H9 (cell line): ENCODE measurements at regions not wholly inside any gene's neighbourhood (a gene's known extent, or its start where the extent isn't known, plus 50 kb on each side); places are given as distances from the start of the nearest gene placed in this dataset.

ENCODE experiments used
- DNase-seq: peaks from one replicate; pipeline ENCODE4 v3.0.0-alpha.2; 2017
- H2AFZ ChIP-seq: one replicate; pipeline ENCODE4 v1.6.1; 2013; ENCODE audit warnings: mild to moderate bottlenecking, low read length, control low read depth, moderate library complexity
- H2AK5ac ChIP-seq: 2 replicates; pipeline ENCODE4 v1.6.1; 2013; ENCODE audit warnings: low read length, control low read depth, mixed read lengths; ENCODE audit not compliant: insufficient read length
- H2BK120ac ChIP-seq: one replicate; pipeline ENCODE4 v1.6.1; 2013; ENCODE audit warnings: low read depth, mild to moderate bottlenecking, low read length, control low read depth, inconsistent platforms; ENCODE audit not compliant: poor library complexity, severe bottlenecking
- H2BK12ac ChIP-seq: 2 replicates; pipeline ENCODE4 v1.6.1; 2013; ENCODE audit warnings: low read length, control low read depth, mixed read lengths, low read depth; ENCODE audit not compliant: insufficient read length
- H2BK15ac ChIP-seq: 2 replicates; pipeline ENCODE4 v1.6.1; 2013; ENCODE audit warnings: low read depth, low read length, control low read depth
- H2BK20ac ChIP-seq: one replicate; pipeline ENCODE4 v1.6.1; 2013; ENCODE audit warnings: low read depth, mild to moderate bottlenecking, low read length, control low read depth, inconsistent platforms; ENCODE audit not compliant: poor library complexity, severe bottlenecking
- H2BK5ac ChIP-seq: 2 replicates; pipeline ENCODE4 v1.6.1; 2013; ENCODE audit warnings: low read length, control low read depth, mixed read lengths; ENCODE audit not compliant: insufficient read length
- H3K14ac ChIP-seq: 2 replicates; pipeline ENCODE4 v1.6.1; 2013; ENCODE audit warnings: low read length, control low read depth; ENCODE audit not compliant: insufficient read depth
- H3K18ac ChIP-seq: 2 replicates; pipeline ENCODE4 v1.6.1; 2013; ENCODE audit warnings: low read depth, mild to moderate bottlenecking, mixed read lengths, low read length, control low read depth; ENCODE audit not compliant: insufficient read length
- H3K23ac ChIP-seq: 2 replicates; pipeline ENCODE4 v1.6.1; 2013; ENCODE audit warnings: low read length, control low read depth, mixed read lengths, low read depth; ENCODE audit not compliant: insufficient read length
- H3K23me2 ChIP-seq: 2 replicates; pipeline ENCODE4 v1.6.1; 2013; ENCODE audit warnings: low read depth, mild to moderate bottlenecking, mixed read lengths, low read length, control low read depth; ENCODE audit not compliant: insufficient read length, poor library complexity, severe bottlenecking
- H3K27ac ChIP-seq: 2 replicates; pipeline ENCODE4 v1.5.1; 2013; ENCODE audit warnings: low read length, control low read depth, mixed read lengths, low read depth; ENCODE audit not compliant: insufficient read length
- H3K27me3 ChIP-seq: 2 replicates; pipeline ENCODE4 v1.6.1; 2013; ENCODE audit warnings: low read length, control low read depth, inconsistent platforms; ENCODE audit not compliant: insufficient read depth
- H3K4ac ChIP-seq: 2 replicates; pipeline ENCODE4 v1.6.1; 2013; ENCODE audit warnings: low read depth, mild to moderate bottlenecking, control low read depth, inconsistent platforms, low read length, moderate library complexity
- H3K4me1 ChIP-seq: 2 replicates; pipeline ENCODE4 v1.6.1; 2013; ENCODE audit warnings: low read length, control low read depth, inconsistent platforms; ENCODE audit not compliant: insufficient read depth
- H3K4me2 ChIP-seq: 2 replicates; pipeline ENCODE4 v1.6.1; 2013; ENCODE audit warnings: low read length, control low read depth, mixed read lengths; ENCODE audit not compliant: insufficient read length, insufficient read depth
- H3K56ac ChIP-seq: 2 replicates; pipeline ENCODE4 v1.6.1; 2013; ENCODE audit warnings: low read depth, mild to moderate bottlenecking, mixed read lengths, low read length, control low read depth; ENCODE audit not compliant: insufficient read length
- H3K79me1 ChIP-seq: 2 replicates; pipeline ENCODE4 v1.6.1; 2013; ENCODE audit warnings: low read depth, mild to moderate bottlenecking, moderate library complexity, low read length, control low read depth, inconsistent platforms; ENCODE audit not compliant: insufficient read depth, poor library complexity, severe bottlenecking
- H3K79me2 ChIP-seq: 2 replicates; pipeline ENCODE4 v1.6.1; 2013; ENCODE audit warnings: low read length, control low read depth, inconsistent platforms; ENCODE audit not compliant: insufficient read depth
- H3K9ac ChIP-seq: 2 replicates; pipeline ENCODE4 v1.6.1; 2013; ENCODE audit warnings: low read length, control low read depth, mixed read lengths; ENCODE audit not compliant: insufficient read length; ENCODE audit errors: extremely low read depth
- H3K9me3 ChIP-seq: one replicate; pipeline ENCODE4 v1.6.1; 2013; ENCODE audit warnings: low read depth, low read length, inconsistent platforms; ENCODE audit not compliant: control insufficient read depth
- H3T11ph ChIP-seq: one replicate; pipeline ENCODE4 v1.6.1; 2013; ENCODE audit warnings: mild to moderate bottlenecking, low read length, control low read depth, inconsistent platforms
- H4K20me1 ChIP-seq: one replicate; pipeline ENCODE4 v1.6.1; 2013; ENCODE audit not compliant: control insufficient read depth, insufficient read length, insufficient read depth
- H4K5ac ChIP-seq: 2 replicates; pipeline ENCODE4 v1.6.1; 2013; ENCODE audit warnings: low read depth, mild to moderate bottlenecking, mixed read lengths, low read length, control low read depth; ENCODE audit not compliant: insufficient read length
- H4K8ac ChIP-seq: replicated peaks from 2 replicates; pipeline ENCODE4 v1.6.1; 2013; ENCODE audit warnings: low read length, control low read depth, mixed read lengths, low read depth; ENCODE audit not compliant: insufficient read length
- H4K91ac ChIP-seq: 2 replicates; pipeline ENCODE4 v1.6.1; 2013; ENCODE audit warnings: low read depth, mild to moderate bottlenecking, moderate library complexity, mixed read lengths, low read length, control low read depth; ENCODE audit not compliant: insufficient read length
- H3K27ac Mint-ChIP-seq, 3 experiments: 2 replicates in 2 of 3; 3 replicates in 1 of 3; pipeline ENCODE4 v1.8.0; 2020 to 2021; ENCODE audit warnings: mixed read lengths in 3 of 3, mild to moderate bottlenecking in 1 of 3, moderate library complexity in 1 of 3
- H3K27me3 Mint-ChIP-seq: 2 replicates; pipeline ENCODE4 v1.8.0; 2021; ENCODE audit warnings: low read depth, mild to moderate bottlenecking, moderate library complexity, mixed read lengths
- H3K36me3 Mint-ChIP-seq, 3 experiments: 2 replicates in 2 of 3; 3 replicates in 1 of 3; pipeline ENCODE4 v1.8.0; 2020 to 2021; ENCODE audit warnings: low read depth in 3 of 3, mixed read lengths in 3 of 3; ENCODE audit not compliant: insufficient read depth in 1 of 3
- H3K4me1 Mint-ChIP-seq, 2 experiments: 2 replicates each; pipeline ENCODE4 v1.8.0; 2020; ENCODE audit warnings: mixed read lengths in 2 of 2
- H3K4me3 Mint-ChIP-seq, 2 experiments: 2 replicates in 1 of 2; 3 replicates in 1 of 2; pipeline ENCODE4 v1.8.0; 2020 to 2021; ENCODE audit warnings: mild to moderate bottlenecking in 2 of 2, mixed read lengths in 2 of 2, moderate library complexity in 1 of 2
- H3K9me3 Mint-ChIP-seq, 2 experiments: 2 replicates in 1 of 2; 3 replicates in 1 of 2; pipeline ENCODE4 v1.8.0; 2020; ENCODE audit warnings: mild to moderate bottlenecking in 2 of 2, mixed read lengths in 2 of 2, moderate library complexity in 1 of 2
- whole genome bisulfite sequencing: extraction: QIAGEN DNeasy Blood & Tissue Kit; methylation state at CpG from one replicate; pipeline ENCODE4 v1.1.7; 2013; ENCODE audit warnings: missing lambda C conversion rate, low lambda C conversion rate, mixed read lengths; ENCODE audit not compliant: insufficient read length; ENCODE audit errors: extremely low coverage; 5-methylcytosine and 5-hydroxymethylcytosine counted together
- TF ChIP-seq, protein P1 (sequence below): fragments of 200-600 bp; sonication (generic); conservative IDR thresholded peaks from 3 replicates; pipeline ENCODE4 v1.8.0; 2021; ENCODE audit warnings: antibody characterized with exemption, mild to moderate bottlenecking

DNA sequence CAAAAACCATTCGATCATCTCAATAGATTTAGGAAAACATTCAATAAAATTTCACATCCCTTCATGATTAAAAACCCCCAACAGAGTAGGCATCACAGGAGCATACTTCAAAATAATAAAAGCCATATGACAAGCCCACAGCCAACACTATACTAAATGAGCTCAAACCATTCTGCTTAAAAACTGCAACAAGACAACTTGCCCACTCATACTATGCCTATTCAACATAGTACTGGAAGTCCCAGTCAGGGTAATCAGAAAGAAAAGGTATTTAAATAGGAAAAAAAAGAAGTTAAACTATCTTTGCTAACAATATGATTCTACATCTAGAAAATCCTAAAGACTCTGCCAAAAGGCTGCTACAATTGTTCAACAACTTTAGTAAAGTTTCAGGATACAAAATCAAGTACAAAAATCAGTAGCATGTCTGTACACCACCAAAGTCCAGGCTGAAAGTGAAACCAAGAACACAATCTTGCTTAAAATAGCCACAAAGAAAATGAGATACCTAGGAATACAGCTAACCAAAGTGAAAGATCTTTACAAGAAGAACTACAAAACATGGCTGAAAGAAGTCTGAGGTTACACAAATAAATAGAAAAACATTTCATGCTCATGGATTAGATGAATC is 882.6 kb downstream of the GRM8 start:
- Histone ChIP-seq H3K56ac (no peak overlapping the region), H2AK5ac (no peak overlapping the region), H2BK15ac (no peak overlapping the region), H3K79me1 (no peaks in the 10 kb centered on the region), H2AFZ (no peak overlapping the region), H4K20me1 (no peaks in the 10 kb centered on the region), H3K4me2 (no peak overlapping the region), H3K23me2 (no peaks in the 10 kb centered on the region), H3K27ac (no peak overlapping the region), H3K4ac (no peak overlapping the region), H3K18ac (no peak overlapping the region), H2BK20ac (no peak overlapping the region), H3K9ac (no peak overlapping the region), H4K5ac (no peak overlapping the region), H3K4me1 (no peaks in the 10 kb centered on the region), H3K23ac (no peak overlapping the region), H3K14ac (no peak overlapping the region), H2BK12ac (no peak overlapping the region), H2BK5ac (no peak overlapping the region), H3T11ph (no peak overlapping the region), H4K8ac (no peak overlapping the region), H3K9me3 (no peaks in the 10 kb centered on the region), H3K27me3 (no peaks in the 10 kb centered on the region), H3K79me2 (no peaks in the 10 kb centered on the region), H4K91ac (no peak overlapping the region), H2BK120ac (no peak overlapping the region)
- Mint-ChIP-seq H3K27me3 (no peaks in the 10 kb centered on the region), H3K36me3 (peaks cover 0 to 5% (median 0%) of the 10 kb centered on the region in 3 experiments; a peak in 2 of 7 replicates), H3K4me3 (no peak overlapping the region), H3K27ac (no peak overlapping the region; a peak in 1 of 7 replicates), H3K4me1 (no peaks in the 10 kb centered on the region), H3K9me3 (peaks cover 0 to 4% of the 10 kb centered on the region in 2 experiments; a peak in 1 of 5 replicates)
- TF ChIP-seq, protein P1, sequence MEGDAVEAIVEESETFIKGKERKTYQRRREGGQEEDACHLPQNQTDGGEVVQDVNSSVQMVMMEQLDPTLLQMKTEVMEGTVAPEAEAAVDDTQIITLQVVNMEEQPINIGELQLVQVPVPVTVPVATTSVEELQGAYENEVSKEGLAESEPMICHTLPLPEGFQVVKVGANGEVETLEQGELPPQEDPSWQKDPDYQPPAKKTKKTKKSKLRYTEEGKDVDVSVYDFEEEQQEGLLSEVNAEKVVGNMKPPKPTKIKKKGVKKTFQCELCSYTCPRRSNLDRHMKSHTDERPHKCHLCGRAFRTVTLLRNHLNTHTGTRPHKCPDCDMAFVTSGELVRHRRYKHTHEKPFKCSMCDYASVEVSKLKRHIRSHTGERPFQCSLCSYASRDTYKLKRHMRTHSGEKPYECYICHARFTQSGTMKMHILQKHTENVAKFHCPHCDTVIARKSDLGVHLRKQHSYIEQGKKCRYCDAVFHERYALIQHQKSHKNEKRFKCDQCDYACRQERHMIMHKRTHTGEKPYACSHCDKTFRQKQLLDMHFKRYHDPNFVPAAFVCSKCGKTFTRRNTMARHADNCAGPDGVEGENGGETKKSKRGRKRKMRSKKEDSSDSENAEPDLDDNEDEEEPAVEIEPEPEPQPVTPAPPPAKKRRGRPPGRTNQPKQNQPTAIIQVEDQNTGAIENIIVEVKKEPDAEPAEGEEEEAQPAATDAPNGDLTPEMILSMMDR: no peak
- no CpG with 5 or more reads among the region's 1 CpG for WGBS
- no peak for DNase-seq
